ENCODE measurements at regions not wholly inside any gene's neighbourhood (a gene's known extent, or its start where the extent isn't known, plus 50 kb on each side); places are given as distances from the start of the nearest gene placed in this dataset.

DNA sequence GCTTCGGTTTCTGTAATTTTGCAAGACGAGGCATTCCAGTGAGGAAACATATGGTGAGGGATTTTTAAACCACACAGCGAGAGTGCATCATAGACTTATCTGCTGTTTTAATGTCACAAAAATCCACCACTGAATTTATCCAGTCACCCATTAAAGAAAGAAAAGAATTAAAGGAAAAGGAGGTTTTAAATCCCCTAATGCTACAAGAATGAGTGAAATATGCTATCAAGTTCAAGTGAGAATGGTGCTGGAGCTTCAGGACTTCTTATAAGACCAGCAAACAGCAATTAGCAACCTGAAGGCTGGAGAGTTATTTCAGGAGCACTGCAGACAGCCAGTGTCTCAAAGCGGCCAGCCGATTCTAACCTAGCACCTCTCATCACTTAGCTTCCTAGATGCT lies 439.1 kb upstream of the MGMT start:
- no peak for DNase-seq (ENCODE audit: low read depth in 2 of 3, low spot score in 1 of 3)

DNA sequence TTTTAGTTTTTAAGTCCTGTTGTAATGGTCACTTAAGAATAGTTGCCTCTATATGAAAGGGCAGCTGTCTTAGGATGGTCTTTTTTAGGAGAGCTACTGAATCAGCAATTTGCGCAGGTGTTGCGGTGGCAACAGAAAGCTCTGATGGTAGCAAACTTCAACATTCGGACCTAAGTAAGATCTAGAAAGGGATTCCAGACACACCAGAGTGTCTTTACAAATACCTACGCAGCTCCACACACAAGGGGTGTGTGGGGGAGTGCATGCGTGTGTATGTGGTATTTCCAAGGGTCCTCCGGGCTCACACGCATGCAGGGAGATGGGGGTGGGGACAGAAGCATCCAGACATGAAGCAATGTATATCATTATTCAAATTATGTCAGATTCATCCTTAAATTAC lies 438.6 kb upstream of the MGMT start:
- no peak for DNase-seq (ENCODE audit: low read depth in 2 of 3, low spot score in 1 of 3)

DNA sequence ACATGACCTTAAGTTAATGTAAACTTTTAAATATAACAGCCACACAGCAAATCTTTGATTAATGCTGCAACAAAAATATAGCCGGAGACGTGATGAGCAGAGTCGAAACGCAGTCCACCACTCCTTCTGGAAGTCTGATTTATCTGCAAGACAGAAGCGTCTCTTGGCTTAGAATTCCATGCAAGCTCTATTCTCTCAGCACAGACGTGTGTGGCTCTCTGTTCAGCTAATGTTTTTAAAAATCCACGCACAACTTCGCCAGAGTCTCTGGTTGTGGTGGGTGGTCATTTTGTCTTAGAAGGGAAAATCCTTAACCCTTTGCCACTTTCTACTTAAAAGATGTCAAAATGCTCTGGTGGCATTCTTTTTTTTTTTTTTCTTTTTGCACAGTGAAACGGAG lies 438.0 kb upstream of the MGMT start:
- DNase-seq (ENCODE audit: low read depth in 2 of 3, low spot score in 1 of 3): no peak

DNA sequence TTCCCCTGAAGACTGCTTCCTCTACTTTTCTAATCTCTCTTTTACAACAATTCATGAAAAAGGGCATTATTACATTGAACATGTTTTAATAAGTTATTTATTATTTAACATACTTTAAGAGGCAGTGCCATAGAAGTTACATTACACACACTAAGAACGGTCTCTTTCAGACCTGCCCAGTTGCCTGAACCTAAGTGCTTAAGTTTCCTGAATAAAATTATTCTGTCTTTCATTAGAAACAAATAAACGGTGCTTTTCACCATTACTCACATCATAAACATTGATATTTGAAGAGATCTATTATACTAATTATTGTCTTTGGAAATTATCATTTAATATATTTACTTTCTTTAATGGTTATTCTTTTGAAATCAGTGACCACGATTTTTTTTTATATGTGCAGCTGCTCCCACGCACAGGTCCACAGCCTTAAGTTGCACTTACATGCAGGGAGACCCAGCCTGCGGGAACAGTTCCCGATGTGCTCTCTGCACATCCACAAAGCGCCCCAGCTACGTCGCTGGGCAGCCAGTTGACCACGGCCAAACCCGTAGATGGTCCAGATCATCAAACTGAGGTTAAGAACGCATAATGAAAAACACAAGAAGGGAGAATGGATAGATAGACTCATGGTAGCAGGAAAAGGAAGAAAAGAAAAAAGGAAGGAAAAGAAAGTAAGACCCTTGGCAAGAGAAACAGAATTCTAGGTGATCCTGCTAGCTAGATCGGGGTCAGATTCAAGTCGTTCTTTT lies 437.0 kb upstream of the MGMT start:
- no peak for DNase-seq (ENCODE audit: low read depth in 2 of 3, low spot score in 1 of 3)

DNA sequence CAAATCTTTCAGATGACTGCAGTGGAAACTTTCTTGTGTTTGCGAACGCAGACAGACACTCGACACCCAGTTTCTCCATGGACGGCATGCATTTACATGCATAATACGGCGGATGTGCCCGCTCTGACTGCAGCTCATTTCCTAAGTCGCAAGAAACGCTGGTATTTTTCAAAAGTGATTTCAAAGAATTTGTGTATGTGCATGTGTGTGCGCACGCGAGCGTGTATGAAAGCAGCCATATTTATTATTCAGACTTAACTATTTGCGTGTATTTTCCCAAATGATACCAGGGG lies 436.5 kb upstream of the MGMT start:
- no peak for DNase-seq (ENCODE audit: low read depth in 2 of 3, low spot score in 1 of 3)

DNA sequence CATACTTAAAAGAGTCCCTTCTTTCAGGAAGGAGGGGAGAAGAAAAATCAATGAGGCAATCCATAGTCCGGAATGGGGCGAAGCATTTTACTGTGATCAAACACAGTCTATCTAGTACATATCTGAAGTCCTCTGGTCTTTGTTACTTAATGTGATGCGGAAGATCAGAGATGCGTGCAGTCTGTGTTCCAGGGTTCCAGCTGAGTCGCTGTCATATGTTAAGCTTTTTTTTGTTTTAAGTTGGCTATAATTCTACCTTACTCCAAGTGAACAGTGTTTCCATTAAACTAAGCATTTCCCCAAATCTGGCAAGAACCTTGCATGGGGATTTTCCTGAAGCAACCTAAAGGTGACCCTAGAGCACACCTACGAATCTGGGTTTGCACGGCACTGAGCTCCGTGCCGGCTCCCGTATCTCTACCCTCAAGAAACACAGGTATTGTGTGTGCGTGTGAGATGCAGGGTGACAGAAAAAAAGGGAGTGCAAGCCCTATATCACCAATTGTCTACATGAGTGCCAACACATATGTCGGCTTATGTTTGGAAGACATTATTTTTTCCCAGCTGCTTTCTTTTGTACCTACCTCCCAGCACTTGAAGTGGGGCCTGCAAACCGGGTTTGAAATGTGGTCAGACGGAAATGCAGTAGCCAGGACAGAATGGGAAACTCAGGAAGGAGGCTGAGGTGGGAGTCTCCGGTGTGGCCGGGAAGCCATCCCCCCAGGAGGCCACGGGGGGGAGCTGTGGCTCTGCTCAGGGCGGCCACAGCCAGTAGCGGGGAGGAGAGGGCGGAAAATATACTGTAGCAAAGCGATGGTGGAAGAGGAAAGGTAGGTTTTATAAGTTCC lies 435.8 kb upstream of the MGMT start:
- DNase-seq (ENCODE audit: low read depth in 2 of 3, low spot score in 1 of 3): peak in 2 of 3 donors; percentile 21

DNA sequence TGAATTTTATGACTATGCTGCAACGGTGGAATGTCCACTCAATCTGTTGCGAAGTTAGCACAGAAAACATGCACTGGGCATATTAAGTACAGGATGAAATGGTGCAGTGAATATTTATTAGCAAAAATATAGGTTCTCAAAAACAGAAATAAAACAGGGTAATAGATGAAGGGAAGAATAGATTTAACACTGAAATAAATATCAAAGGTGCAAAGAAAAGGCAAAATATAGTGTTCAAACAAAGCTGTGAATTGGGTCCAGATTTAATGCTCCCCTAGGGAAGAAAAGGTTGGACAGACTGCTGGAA lies 435.2 kb upstream of the MGMT start:
- no peak for DNase-seq (ENCODE audit: low read depth in 2 of 3, low spot score in 1 of 3)

DNA sequence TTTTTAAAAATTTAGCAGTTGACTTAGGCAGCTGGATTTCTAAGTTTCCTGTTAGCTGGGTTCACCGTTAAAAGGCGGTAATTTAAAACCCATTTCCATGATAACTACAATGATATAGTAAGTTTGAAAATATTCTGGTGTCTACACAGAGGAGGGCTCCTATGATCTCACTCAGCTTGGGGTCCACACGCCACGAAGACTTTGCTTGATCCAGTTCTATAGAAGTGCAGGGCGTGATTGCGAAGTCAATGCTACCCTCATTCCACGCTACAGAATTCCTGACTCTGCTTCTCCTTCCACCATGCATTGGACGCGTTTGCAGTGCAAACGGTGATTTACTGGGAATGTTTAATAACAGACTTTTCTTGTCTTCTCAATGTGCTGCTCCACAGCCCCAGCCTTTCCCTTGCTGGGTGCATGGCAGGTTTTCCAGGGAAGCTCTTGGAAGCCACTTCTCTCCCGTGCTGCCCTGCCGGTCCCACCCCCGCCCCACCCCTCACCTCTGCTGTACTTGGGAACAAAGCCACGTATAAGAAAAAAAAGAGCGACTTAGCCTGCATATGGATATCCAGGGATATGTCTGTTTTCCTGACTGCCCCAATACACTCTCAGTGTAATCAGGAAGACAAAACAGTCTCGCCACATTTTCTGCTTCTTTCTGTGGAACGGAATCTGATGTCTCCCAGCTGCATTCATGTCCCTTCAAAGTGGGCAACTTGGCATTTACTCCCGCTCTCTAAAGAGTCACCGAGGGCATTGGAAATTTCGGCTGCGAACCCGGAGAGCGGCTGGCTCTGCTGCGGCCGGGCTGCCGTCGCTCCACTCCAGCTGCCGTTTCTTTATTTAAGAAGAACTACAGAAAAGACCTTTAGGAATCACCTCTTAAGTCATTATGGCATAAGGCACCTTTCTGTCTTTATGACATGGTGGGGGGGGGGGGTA lies 434.4 kb upstream of the MGMT start:
- no peak for DNase-seq (ENCODE audit: low read depth in 2 of 3, low spot score in 1 of 3)

DNA sequence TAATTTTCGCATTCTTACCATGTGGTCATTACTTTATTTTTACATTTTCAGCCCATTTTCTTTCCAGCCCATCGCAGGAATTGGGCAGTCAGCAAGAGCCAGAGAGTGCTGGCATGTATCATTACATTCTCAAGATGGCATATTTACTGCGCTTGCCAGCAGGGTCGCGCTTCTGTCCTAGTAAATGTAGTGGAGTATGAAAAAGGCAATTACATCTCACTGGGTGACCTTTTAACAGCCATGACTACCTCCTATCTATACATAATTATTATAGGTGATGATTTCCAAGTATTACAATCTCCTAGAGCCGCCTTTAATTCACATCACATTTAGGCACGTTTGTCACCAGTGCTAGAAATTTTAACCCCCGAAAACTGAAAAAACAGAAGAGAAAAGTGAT lies 433.7 kb upstream of the MGMT start:
- no peak for DNase-seq (ENCODE audit: low read depth in 2 of 3, low spot score in 1 of 3)

DNA sequence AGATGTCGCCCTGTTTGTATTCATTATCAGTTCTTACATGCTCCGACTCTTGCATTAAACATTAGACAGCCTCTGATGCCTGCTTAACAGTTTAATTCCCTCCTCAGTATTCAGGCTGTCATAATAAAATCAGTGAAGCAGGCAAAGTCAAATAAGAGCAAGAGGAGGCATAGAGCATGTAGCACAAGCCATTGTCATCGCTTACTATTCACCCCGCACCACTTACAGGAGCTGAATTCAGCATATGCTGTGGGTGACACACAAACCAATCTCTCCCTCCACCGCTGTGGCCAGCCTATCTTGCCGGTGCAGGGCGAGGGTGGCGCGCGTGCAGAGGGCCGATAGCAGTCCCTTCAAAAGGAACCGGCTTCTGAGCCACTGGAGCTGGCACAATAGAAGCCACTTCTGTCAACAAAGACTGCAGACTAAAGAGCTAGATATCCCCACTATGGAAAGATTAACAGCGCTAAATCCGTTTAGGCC lies 433.2 kb upstream of the MGMT start:
- no peak for DNase-seq (ENCODE audit: low read depth in 2 of 3, low spot score in 1 of 3)

DNA sequence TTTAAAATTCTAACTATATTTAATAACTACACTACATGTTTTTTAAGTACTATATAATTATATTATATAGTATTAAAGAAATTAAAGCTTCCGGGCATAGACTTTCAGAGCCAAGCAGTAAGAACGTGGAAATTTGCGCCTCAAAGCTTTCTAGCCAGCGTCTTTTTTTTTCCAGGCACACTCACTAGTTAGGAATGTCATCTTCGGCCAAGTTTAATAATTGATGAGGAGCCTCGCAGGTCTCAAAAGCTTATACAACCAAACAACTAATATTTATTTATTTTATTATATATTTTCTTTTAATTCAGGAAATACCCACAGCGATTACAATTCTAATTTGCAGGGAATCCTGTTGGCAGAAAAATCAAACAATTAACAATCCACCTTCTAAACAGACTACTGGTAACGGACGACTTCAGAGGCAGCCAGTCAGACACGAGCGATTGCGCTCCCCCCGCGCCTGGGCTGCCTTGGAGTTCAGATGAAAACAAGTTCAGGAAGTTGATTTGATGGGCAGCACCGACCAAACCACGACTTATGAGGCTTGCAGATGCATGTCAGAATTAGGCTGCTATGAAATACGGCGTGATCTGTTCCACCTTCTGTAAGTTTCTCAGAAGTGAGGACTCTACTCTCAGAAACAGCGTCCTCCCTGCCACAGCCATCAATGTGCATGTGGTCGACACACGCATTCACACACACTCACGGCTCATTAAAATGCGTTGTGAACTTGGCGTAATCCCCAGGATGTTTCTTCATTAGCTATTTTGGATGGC lies 431.8 kb upstream of the MGMT start:
- no peak for DNase-seq (ENCODE audit: low read depth in 2 of 3, low spot score in 1 of 3)

DNA sequence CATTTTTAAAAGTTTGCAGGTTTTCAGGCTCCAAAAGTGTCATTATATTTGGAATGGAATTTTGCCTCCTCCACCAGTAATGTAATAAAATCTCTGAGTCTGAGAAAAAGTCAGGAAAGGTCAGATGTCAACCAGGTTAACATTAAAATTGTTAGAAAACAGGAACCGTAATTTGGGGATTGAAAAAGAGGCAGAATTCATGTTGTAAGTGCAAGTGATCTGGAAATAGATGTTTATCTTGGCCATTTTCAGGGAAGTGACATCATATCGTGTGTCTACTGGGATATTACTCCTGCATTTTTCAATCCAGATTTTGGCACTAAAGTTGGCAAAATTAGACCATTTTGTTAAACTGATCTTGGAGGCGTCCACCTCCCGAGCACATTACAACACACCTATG lies 428.5 kb upstream of the MGMT start:
- DNase-seq (ENCODE audit: low read depth in 2 of 3, low spot score in 1 of 3): no peak

DNA sequence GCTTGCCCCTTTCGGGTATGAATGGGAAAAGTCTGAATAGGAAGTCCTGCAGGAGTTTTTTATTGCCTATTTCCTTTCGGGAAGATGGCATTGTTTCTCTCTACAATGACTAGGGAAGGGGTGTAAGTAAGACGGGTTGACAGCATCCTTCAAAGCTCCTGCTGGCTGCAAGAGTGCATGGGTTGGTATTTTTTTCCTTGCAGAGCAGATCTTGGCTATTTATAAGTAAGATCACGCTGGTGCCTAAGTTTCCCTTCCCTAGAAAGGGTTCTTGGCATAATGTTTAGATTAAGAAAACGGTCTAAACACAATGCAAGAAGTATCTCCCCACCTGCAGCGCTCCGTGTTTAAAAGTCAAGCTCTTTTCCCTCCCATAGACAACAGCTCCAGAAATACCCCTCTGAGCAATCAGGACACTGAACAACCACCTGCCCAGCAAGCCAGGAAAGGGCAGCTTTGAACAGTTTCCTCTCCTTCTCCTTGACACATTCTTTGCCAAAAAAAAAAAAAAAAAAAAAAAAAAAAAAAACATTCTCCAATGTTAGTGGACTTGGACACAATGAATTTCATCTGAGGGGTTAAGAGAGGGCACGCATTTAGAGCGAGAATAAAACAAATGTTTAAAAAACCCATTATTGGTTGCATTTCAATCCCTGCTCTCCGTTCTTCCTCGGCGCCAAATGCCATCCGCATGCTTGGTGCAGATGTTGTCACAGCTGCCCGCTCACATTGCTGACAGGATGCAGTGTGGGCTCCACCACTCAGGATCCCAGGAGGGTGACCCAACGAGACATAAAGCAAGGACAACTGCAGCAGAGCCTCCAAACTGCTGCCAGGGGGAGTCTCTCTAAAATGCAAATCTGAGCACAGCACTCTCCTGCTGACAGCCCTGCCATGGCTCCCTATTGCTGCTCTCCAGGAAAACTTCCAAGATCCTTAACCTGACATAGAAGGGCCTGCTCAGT lies 427.4 kb upstream of the MGMT start:
- no peak for DNase-seq (ENCODE audit: low read depth in 2 of 3, low spot score in 1 of 3)

DNA sequence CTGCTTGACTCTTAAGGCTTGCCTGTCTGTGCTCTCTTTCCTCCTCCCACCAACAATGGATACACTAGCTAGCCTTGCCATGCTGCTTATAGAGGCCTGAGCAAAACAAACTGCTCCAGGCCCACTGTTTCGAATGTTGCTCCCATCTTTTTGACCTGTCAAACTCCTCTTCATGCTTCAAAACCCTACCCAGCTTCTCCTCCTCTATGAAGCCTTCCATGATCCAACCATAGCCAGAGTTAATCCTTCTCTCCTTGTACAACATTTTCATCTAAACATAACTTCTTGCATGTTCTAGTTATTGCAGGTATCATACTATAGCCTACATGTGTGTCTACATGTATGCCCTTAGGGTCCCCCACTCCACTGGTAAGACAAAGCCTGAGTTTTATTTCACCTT lies 426.7 kb upstream of the MGMT start:
- no peak for DNase-seq (ENCODE audit: low read depth in 2 of 3, low spot score in 1 of 3)

DNA sequence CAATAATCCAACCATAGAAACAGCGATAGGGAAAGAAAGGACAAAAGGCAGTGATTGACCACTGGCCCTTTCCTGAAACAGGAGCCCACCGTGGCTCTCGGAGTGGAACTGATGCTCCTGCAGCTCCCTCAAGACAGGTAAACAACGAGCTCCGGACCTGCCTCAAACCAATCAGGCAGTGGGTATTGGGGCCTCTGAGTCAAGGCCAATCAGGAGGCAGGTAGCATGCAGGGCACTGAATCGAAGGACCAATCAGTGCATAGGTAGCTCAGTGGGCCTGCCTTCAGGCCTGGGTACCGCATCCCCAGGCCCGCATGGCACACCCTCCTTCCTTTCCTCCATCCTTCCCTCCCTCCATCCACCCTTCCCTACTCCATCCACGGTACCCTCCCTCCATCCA lies 425.1 kb upstream of the MGMT start:
- DNase-seq (ENCODE audit: low read depth in 2 of 3, low spot score in 1 of 3): no peak

DNA sequence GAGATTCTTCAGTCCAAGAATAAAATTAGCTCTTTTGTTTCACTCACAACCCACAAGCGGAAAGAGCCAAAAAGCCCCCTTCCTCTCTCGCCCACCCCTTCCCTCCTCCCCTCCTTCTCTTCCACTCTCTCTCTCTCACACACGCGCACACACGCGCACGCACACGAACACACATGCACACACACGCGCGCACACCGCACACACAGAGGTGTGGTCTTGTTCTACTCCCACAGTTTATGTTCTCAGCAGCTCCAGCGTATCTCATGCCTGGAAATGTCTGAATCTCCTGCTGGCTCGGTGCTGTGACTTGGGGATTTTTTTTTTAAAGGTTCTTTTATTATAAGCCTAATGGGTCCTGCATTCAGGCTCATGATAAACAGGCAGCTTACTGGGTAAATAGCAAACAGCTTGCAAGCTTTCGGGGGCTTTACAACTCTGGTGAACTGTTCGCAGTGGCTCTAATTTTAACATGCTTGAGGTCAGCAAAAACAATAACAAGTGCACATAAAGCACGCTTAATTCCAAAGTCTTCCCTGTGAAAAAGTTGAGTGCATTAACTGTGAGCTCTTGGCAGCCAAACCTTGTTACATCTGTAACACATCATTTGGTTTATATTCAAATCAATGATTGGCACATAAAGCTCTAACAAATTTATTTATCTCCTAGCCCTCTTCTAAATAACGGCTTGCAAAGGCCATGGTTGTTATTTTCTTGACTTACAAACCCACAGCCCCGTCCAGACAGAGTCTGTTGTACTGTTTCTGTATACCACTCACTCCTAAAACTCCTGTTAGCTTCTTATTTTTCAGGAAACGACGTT lies 424.1 kb upstream of the MGMT start:
- no peak for DNase-seq (ENCODE audit: low read depth in 2 of 3, low spot score in 1 of 3)

DNA sequence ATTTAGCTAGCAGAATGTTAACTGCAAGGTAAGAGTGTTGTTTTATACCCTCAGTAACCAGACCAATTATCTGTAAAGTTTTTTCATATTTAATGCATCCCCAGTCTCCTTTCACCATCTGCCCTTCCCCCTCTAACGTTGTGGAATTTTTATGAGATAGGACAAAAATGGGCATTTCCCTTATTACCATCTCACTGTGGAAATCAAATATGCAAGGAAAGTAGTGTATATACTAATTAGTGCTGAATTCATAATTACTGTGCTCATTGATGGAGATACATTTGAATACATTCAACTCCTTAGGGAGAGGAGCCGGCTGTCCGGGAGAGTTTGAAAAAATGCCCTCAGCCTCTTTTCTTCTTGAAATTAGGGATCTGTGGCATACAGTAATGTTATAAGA lies 423.4 kb upstream of the MGMT start:
- DNase-seq (ENCODE audit: low read depth in 2 of 3, low spot score in 1 of 3): no peak

DNA sequence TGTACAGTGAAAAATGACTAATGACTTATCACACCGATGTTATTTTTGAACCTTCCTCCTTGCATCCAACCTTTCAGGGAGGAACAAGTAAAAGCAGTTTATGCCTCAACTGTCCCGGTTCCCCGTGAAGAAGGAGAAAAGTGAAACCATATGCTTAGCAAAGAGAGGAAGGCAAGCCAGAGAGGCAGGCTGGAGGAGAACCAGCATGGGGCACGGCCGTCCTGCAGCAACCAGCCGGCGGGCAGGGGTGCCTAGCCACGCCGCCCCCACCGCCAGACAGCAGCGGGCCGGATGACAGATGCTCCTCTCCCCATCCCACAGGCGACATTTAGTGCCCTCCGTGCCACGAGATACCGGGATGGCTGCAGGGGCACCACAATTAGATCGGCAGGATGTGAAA lies 421.4 kb upstream of the MGMT start:
- DNase-seq (ENCODE audit: low read depth in 2 of 3, low spot score in 1 of 3): no peak

DNA sequence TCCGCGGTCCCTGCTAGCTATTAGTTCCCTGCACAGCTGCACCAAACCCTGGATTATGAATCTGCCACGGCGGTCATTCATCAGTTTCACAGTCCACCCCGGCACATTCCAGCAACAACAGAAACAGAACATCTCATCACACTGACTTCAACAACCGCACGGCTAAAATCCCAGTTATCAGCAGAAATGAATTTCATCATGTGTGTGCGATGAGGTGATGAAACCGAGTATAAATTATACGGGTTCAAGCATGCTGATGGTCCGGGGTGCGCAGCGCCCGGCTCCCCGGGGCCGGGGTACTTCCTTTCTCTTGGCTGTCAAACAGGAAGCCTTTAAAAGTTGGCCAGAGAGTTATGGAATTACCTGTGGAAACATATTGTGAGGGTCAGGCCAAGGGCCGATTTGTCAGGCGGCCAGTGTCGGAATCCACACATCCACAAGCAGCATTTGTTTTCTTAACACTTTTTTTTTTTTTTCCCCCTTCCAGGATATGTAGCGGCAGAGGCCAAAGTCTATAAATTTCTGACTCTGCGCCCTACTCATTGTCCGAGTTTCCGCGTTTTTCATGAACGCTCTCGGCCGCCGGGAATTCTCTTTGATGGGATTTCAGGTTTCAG lies 420.9 kb upstream of the MGMT start:
- DNase-seq (ENCODE audit: low read depth in 2 of 3, low spot score in 1 of 3): no peak
